ENCODE measurements at regions not wholly inside any gene's neighbourhood (a gene's known extent, or its start where the extent isn't known, plus 50 kb on each side); places are given as distances from the start of the nearest gene placed in this dataset.

GRCh38 chr6:225907-226306, 66.4 kb upstream of the DUSP22 start:
- TF ChIP-seq POLR2AphosphoS5 (IDR thresholded peaks at IDR 0.05; ENCODE audit: low read length) (0 out of 2 replicates have a peak, but pooled peaks have one; percentile 7), PAX8 (IDR thresholded peaks at IDR 0.05) (no peak), ZBTB33 (IDR thresholded peaks at IDR 0.05) (peak; percentile 86; the same call in 1 of the 2 replicates), LARP7 (IDR thresholded peaks at IDR 0.05) (peak; percentile 19; the same call in 1 of the 2 replicates), MLLT1 (IDR thresholded peaks at IDR 0.05) (peak; percentile 76)
- ATAC-seq (no peak), FAIRE-seq (no peak), DNase-seq (ENCODE audit: low read depth, low spot score) (no peak)
- H3K9me3 ChIP-seq (replicated peaks; ENCODE audit: control insufficient read depth, insufficient read depth, low read length): no peaks in the 10 kb centered on the region
- ChIA-PET POLR2A (interaction anchor here (0.8 to 5.0 kb wide), 21 partner anchors 8 to 179 kb away, joined by 3 to 39 read pairs (median 7); partner anchors contain the start of genes DUSP22 and IRF4), RAD21 (ENCODE audit: unreplicated experiment) (interaction anchor here (1.0 to 15.0 kb wide), 28 partner anchors 8 to 1155 kb away, joined by 3 to 519 read pairs (median 20); partner anchors contain the start of genes DUSP22 and IRF4), CTCF (interaction anchor here (0.6 to 13.3 kb wide), 28 partner anchors 9 to 1211 kb away, joined by 3 to 460 read pairs (median 10); partner anchors contain the start of gene DUSP22), SMC1A (ENCODE audit: uncharacterized antibody, unreplicated experiment) (interaction anchor here (0.7 to 24.5 kb wide), 29 partner anchors 8 to 495 kb away, joined by 3 to 748 read pairs (median 10); partner anchors contain the start of genes DUSP22 and IRF4)
- H3K79me2 ChIP-seq (ENCODE audit: control insufficient read depth, insufficient read depth, low read length): peaks cover 28% of the 10 kb centered on the region
- H3K4me3 ChIP-seq: 0 out of 2 replicates have a peak overlapping the region, but pooled peaks have one; percentile 2
- intact Hi-C loops (cut with micrococcal nuclease; ENCODE audit: unreplicated experiment): loop anchor here (1.0 to 10.0 kb wide), 3 partner anchors 8 to 366 kb away; no protein-coding TSS in a partner anchor
- H4K20me1 ChIP-seq (ENCODE audit: control insufficient read depth, insufficient read depth): no peaks in the 10 kb centered on the region
- H3K4me1 ChIP-seq (ENCODE audit: control insufficient read depth, insufficient read depth, low read length): peaks cover 97% of the 10 kb centered on the region
- H3K4me2 ChIP-seq (ENCODE audit: control insufficient read depth, insufficient read depth): peak overlapping the region; percentile 76
- no peaks in the 10 kb centered on the region for H3K27me3 ChIP-seq (replicated peaks in 1 of 2; ENCODE audit: control insufficient read depth in 2 of 2, insufficient read depth in 2 of 2, low read length in 1 of 2)
- in situ Hi-C loops (cut with MboI): no loop called here
- 77% methylated on average over 14 of the region's 17 CpGs for WGBS (ENCODE audit: insufficient coverage, insufficient replicate concordance, low lambda C conversion rate, missing lambda C conversion rate)
- H3K9ac ChIP-seq (ENCODE audit: control insufficient read depth, insufficient read depth, low read length): peak overlapping the region; percentile 72
- H2AFZ ChIP-seq (ENCODE audit: control insufficient read depth, low read depth, low read length): no peak overlapping the region
- peak overlapping the region; percentile 94 for H3K27ac ChIP-seq (ENCODE audit: control insufficient read depth, insufficient read depth)
- no TSS peak for BruUV-seq (replicated peaks)
- H3K36me3 ChIP-seq (ENCODE audit: control insufficient read depth in 2 of 2, insufficient read depth in 2 of 2, low read length in 1 of 2): no peaks in the 10 kb centered on the region
